ENCODE measurements at regions not wholly inside any gene's neighbourhood (a gene's known extent, or its start where the extent isn't known, plus 50 kb on each side); places are given as distances from the start of the nearest gene placed in this dataset.

- Histone ChIP-seq H4K8ac (ENCODE audit: low read depth in 2 of 2, low read length in 2 of 2) (no peak overlapping the region), H3K9me1 (ENCODE audit: insufficient read depth, low read length) (peaks cover 23% of the 10 kb centered on the region), H3K4ac (ENCODE audit: low read depth, low read length) (no peak overlapping the region), H2BK5ac (ENCODE audit: low read depth, low read length, poor library complexity, severe bottlenecking) (no peak overlapping the region), H3K14ac (replicated peaks; ENCODE audit: low read depth, low read length) (no peak overlapping the region), H3K4me1 (ENCODE audit: control insufficient read depth, insufficient read depth, low read length) (peaks cover 11% of the 10 kb centered on the region), H3K27ac (ENCODE audit: insufficient read depth, low read length) (no peak overlapping the region), H3K9ac (ENCODE audit: low read depth, low read length) (no peak overlapping the region), H3K4me2 (ENCODE audit: low read depth, low read length) (no peak overlapping the region), H3K23ac (ENCODE audit: low read depth, low read length) (no peak overlapping the region), H3K36me3 (ENCODE audit: control insufficient read depth, insufficient read depth, low read length) (no peaks in the 10 kb centered on the region), H3K56ac (ENCODE audit: extremely low read depth, insufficient read depth, low read length) (no peak overlapping the region), H2AFZ (replicated peaks; ENCODE audit: low read length, poor library complexity) (no peak overlapping the region), H3K4me3 (ENCODE audit: insufficient read depth, low read depth, low read length) (no peak overlapping the region), H2AK5ac (ENCODE audit: low read depth, low read length) (peak overlapping the region; percentile 59; the same call in 1 of the 2 replicates), H2BK15ac (ENCODE audit: low read depth, low read length) (no peak overlapping the region), H4K5ac (ENCODE audit: low read depth, low read length) (no peak overlapping the region), H2BK20ac (ENCODE audit: low read depth, low read length) (no peak overlapping the region), H3K79me1 (ENCODE audit: low read depth in 1 of 2, low read length in 2 of 2) (no peaks in the 10 kb centered on the region), H3K9me3 (ENCODE audit: control insufficient read depth, insufficient read depth, low read length) (peaks cover 3% of the 10 kb centered on the region; the same call in 1 of the 2 replicates), H2BK120ac (ENCODE audit: low read depth, low read length) (no peak overlapping the region), H3K27me3 (ENCODE audit: control insufficient read depth, insufficient read depth, low read length) (no peaks in the 10 kb centered on the region; the same call in 1 of the 2 replicates), H3K18ac (ENCODE audit: low read depth, low read length) (no peak overlapping the region), H4K91ac (ENCODE audit: insufficient read depth, low read depth, low read length) (no peak overlapping the region; the same call in 1 of the 2 replicates), H4K20me1 (ENCODE audit: insufficient read depth, low read length) (no peaks in the 10 kb centered on the region), H2AK9ac (replicated peaks; ENCODE audit: low read depth, low read length, poor library complexity) (no peak overlapping the region)
- intact Hi-C loops (cut with micrococcal nuclease), result no loop called here
- DNase-seq (no peak), ATAC-seq (ENCODE audit: low read depth) (no peak)
- no TSS peak for BruUV-seq (replicated peaks)
- ChIA-PET CTCF (no interaction called here), POLR2A (ENCODE audit: unreplicated experiment) (no interaction called here)
- dilution Hi-C loops (cut with HindIII; ENCODE audit: low sequenced_read_pairs, unreplicated experiment), result no loop called here
- in situ Hi-C loops (cut with MboI; ENCODE audit: low sequenced_read_pairs), result no loop called here
- WGBS, 2 experiments (ENCODE audit: extremely low coverage in 2 of 2, insufficient read length in 1 of 2), result no CpG with 5 or more reads among the region's 2 CpGs
- TF ChIP-seq BHLHE40 (IDR thresholded peaks at IDR 0.05; ENCODE audit: low read depth, low read length) (no peak), RCOR1 (IDR thresholded peaks at IDR 0.05; ENCODE audit: insufficient replicate concordance, low read length) (no peak), ELK1 (IDR thresholded peaks at IDR 0.05; ENCODE audit: borderline replicate concordance, low read depth, low read length) (no peak), MXI1 (IDR thresholded peaks at IDR 0.05; ENCODE audit: borderline replicate concordance, low read depth, low read length) (no peak), CHD1 (IDR thresholded peaks at IDR 0.05; ENCODE audit: low read depth, low read length) (no peak), MAFK (IDR thresholded peaks at IDR 0.05; ENCODE audit: low read depth, low read length) (no peak), POLR2A (IDR thresholded peaks at IDR 0.05; ENCODE audit: low read depth, low read length) (no peak), NFE2L2 (IDR thresholded peaks at IDR 0.05; ENCODE audit: low read depth, low read length) (no peak), USF2 (IDR thresholded peaks at IDR 0.05; ENCODE audit: low read depth, low read length) (no peak), MAZ (IDR thresholded peaks at IDR 0.05; ENCODE audit: borderline replicate concordance, low read depth, low read length) (no peak), FOS (IDR thresholded peaks at IDR 0.05; ENCODE audit: low read depth, low read length) (no peak), SMC3 (IDR thresholded peaks at IDR 0.05; ENCODE audit: low read depth, low read length) (no peak), RFX5 (IDR thresholded peaks at IDR 0.05; ENCODE audit: low read depth, low read length) (no peak), CEBPB (IDR thresholded peaks at IDR 0.05; ENCODE audit: low read depth, low read length) (no peak), RAD21 (IDR thresholded peaks at IDR 0.05; ENCODE audit: low read length) (no peak)
- TF ChIP-seq, protein P1, sequence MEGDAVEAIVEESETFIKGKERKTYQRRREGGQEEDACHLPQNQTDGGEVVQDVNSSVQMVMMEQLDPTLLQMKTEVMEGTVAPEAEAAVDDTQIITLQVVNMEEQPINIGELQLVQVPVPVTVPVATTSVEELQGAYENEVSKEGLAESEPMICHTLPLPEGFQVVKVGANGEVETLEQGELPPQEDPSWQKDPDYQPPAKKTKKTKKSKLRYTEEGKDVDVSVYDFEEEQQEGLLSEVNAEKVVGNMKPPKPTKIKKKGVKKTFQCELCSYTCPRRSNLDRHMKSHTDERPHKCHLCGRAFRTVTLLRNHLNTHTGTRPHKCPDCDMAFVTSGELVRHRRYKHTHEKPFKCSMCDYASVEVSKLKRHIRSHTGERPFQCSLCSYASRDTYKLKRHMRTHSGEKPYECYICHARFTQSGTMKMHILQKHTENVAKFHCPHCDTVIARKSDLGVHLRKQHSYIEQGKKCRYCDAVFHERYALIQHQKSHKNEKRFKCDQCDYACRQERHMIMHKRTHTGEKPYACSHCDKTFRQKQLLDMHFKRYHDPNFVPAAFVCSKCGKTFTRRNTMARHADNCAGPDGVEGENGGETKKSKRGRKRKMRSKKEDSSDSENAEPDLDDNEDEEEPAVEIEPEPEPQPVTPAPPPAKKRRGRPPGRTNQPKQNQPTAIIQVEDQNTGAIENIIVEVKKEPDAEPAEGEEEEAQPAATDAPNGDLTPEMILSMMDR (conservative IDR thresholded peaks at IDR 0.05; ENCODE audit: low read depth, low read length), result no peak
These were observed 150.9 kb upstream of the E2F8 start for GRCh38 chr11:19391652-19392051.
